Fibroblast of lung (primary cell): ENCODE measurements at regions not wholly inside any gene's neighbourhood (a gene's known extent, or its start where the extent isn't known, plus 50 kb on each side); places are given as distances from the start of the nearest gene placed in this dataset.

Experiments
- EZH2 ChIP-seq: IDR thresholded peaks from 2 replicates; pipeline ENCODE4 v1.5.1; 2012; ENCODE audit warnings: low read length, control low read depth, mild to moderate bottlenecking; ENCODE audit errors: missing control alignments
- TF ChIP-seq, protein P1 (sequence below), 2 donors: IDR thresholded peaks in 1 of 2; conservative IDR thresholded peaks in 1 of 2; 1 replicate in 1 of 2; 2 replicates in 1 of 2; pipeline ENCODE4 v1.5.1; 2011 to 2012; ENCODE audit warnings: low read length in 2 of 2, control low read depth in 1 of 2, inconsistent platforms in 1 of 2, low read depth in 1 of 2, mild to moderate bottlenecking in 1 of 2

DNA sequence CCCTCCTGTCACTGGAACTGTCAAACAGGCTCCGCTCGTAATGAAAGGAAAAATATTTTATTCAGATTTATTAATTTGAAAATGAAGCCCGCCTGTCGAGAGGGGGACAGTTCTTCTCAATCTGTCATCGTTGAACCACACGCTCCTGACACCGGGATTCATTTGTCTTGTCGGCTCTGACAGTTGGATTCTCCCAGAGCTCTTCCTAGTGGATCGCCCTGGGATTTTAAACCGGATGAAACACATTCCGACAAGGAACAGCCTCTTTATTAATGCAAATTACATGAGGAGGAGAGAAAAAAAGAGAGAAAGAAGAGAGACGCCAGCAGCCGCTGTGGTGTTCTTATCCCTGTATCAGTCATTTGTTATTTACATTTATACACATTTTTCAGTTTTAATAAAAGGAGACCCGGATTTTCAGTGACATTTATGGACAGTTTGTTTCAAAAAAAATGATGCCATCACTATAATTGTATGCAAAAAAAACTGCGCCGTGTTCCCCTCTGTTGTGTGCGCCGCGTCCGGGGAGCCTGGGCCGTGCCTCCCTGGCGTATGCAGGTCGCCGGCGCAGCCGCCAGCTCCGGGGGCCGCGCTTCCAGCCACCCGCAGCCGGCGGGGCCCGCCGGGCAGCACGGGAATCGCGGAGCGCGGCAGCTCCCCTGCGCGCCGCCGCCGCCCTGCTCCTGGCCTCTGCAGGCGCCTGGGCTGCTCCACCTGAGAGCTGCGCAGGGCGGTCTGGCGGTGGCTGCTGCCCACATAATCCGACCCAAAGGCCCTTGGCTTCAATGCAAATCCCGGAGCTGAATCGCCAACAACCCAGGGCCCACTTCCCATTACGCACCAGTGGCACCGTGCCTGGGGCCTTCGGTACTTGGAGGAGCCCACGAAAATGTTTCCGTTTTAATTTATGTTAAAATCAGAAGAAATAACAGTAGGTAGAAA is 237.9 kb upstream of the PBX1 start:
- TF ChIP-seq, protein P1, sequence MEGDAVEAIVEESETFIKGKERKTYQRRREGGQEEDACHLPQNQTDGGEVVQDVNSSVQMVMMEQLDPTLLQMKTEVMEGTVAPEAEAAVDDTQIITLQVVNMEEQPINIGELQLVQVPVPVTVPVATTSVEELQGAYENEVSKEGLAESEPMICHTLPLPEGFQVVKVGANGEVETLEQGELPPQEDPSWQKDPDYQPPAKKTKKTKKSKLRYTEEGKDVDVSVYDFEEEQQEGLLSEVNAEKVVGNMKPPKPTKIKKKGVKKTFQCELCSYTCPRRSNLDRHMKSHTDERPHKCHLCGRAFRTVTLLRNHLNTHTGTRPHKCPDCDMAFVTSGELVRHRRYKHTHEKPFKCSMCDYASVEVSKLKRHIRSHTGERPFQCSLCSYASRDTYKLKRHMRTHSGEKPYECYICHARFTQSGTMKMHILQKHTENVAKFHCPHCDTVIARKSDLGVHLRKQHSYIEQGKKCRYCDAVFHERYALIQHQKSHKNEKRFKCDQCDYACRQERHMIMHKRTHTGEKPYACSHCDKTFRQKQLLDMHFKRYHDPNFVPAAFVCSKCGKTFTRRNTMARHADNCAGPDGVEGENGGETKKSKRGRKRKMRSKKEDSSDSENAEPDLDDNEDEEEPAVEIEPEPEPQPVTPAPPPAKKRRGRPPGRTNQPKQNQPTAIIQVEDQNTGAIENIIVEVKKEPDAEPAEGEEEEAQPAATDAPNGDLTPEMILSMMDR (conservative IDR thresholded peaks at IDR 0.05 in 1 of 2, IDR thresholded peaks at IDR 0.05 in 1 of 2; ENCODE audit: low read depth in 1 of 2, low read length in 2 of 2), result no peak
- TF ChIP-seq EZH2, result no peak
